ENCODE measurements at regions not wholly inside any gene's neighbourhood (a gene's known extent, or its start where the extent isn't known, plus 50 kb on each side); places are given as distances from the start of the nearest gene placed in this dataset.

- TF ChIP-seq POLR2A (IDR thresholded peaks at IDR 0.05): no peak
- peak; percentile 62 to 71 (median 68) for TF ChIP-seq CTCF (IDR thresholded peaks at IDR 0.05)
Observed at GRCh38 chr2:57516698-57517340, 529.8 kb upstream of the VRK2 start.
